Tibial nerve (tissue), 4 donors: ENCODE measurements at regions not wholly inside any gene's neighbourhood (a gene's known extent, or its start where the extent isn't known, plus 50 kb on each side); places are given as distances from the start of the nearest gene placed in this dataset.

Experiments used
- DNase-seq, 2 donors: peaks; one replicate each; pipeline ENCODE4 v3.0.0-alpha.2; 2019; ENCODE audit warnings: low spot score in 2 of 2
- H3K27ac ChIP-seq, 4 donors: fragments of 200-600 bp; sonication (generic) in 3 of 4; one replicate each; pipeline ENCODE4 v1.5.1; 2017 to 2019; ENCODE audit warnings: mild to moderate bottlenecking in 1 of 4
- H3K27me3 ChIP-seq, 2 donors: fragments of 200-600 bp; sonication (generic) in 1 of 2; one replicate each; pipeline versions ENCODE4 v1.5.1 to v1.6.0; 2017 to 2019
- H3K36me3 ChIP-seq, 3 donors: fragments of 200-600 bp; sonication (generic); one replicate each; pipeline ENCODE4 v1.5.1; 2018 to 2019
- H3K4me1 ChIP-seq, 4 donors: fragments of 200-600 bp; sonication (generic) in 3 of 4; one replicate each; pipeline ENCODE4 v1.5.1; 2017 to 2019
- H3K4me3 ChIP-seq, 4 donors: fragments of 200-600 bp; sonication (generic) in 3 of 4; one replicate each; pipeline ENCODE4 v1.5.1; 2017 to 2019; ENCODE audit warnings: mild to moderate bottlenecking in 1 of 4, moderate library complexity in 1 of 4
- H3K9me3 ChIP-seq, 4 donors: fragments of 200-600 bp; sonication (generic) in 3 of 4; one replicate each; pipeline ENCODE4 v1.5.1; 2017 to 2019
- EP300 ChIP-seq, 2 donors: sonication (generic); formaldehyde crosslinking; IDR thresholded peaks; one replicate each; pipeline ENCODE4 v1.6.1; 2017; ENCODE audit warnings: antibody characterized with exemption in 2 of 2, mild to moderate bottlenecking in 1 of 2
- POLR2A ChIP-seq, 2 donors: fragments of 450-650 bp; IDR thresholded peaks; one replicate each; pipeline ENCODE4 v1.6.1; 2017; ENCODE audit warnings: antibody characterized with exemption in 2 of 2, mild to moderate bottlenecking in 2 of 2, moderate library complexity in 2 of 2
- WGBS, 2 donors: methylation state at CpG; one replicate each; pipeline ENCODE4 v1.1.5; 2018; 5-methylcytosine and 5-hydroxymethylcytosine counted together
- TF ChIP-seq, protein P1 (sequence below), 5 experiments: fragments of 200-600 bp in 3 of 5; fragments of 450-650 bp in 2 of 5; sonication (generic) in 3 of 5; IDR thresholded peaks; one replicate each; pipeline ENCODE4 v1.5.1; 2016 to 2019; ENCODE audit warnings: antibody characterized with exemption in 5 of 5, mild to moderate bottlenecking in 3 of 5, moderate library complexity in 2 of 5

GRCh38 chr11:112481893-112482292 is 221.2 kb upstream of the PLET1 start:
- H3K4me3 ChIP-seq: no peak overlapping the region
- TF ChIP-seq POLR2A (IDR thresholded peaks at IDR 0.05) (no peak), EP300 (IDR thresholded peaks at IDR 0.05) (no peak)
- TF ChIP-seq, protein P1, sequence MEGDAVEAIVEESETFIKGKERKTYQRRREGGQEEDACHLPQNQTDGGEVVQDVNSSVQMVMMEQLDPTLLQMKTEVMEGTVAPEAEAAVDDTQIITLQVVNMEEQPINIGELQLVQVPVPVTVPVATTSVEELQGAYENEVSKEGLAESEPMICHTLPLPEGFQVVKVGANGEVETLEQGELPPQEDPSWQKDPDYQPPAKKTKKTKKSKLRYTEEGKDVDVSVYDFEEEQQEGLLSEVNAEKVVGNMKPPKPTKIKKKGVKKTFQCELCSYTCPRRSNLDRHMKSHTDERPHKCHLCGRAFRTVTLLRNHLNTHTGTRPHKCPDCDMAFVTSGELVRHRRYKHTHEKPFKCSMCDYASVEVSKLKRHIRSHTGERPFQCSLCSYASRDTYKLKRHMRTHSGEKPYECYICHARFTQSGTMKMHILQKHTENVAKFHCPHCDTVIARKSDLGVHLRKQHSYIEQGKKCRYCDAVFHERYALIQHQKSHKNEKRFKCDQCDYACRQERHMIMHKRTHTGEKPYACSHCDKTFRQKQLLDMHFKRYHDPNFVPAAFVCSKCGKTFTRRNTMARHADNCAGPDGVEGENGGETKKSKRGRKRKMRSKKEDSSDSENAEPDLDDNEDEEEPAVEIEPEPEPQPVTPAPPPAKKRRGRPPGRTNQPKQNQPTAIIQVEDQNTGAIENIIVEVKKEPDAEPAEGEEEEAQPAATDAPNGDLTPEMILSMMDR (IDR thresholded peaks at IDR 0.05): no peak
- no peak for DNase-seq
- H3K27ac ChIP-seq: no peak overlapping the region
- 57 to 70% methylated on average over 3 of the region's 3 CpGs for WGBS, 2 donors
- no peaks in the 10 kb centered on the region for H3K4me1 ChIP-seq
- no peaks in the 10 kb centered on the region for H3K27me3 ChIP-seq
- H3K9me3 ChIP-seq: peaks cover 0 to 5% (median 0%) of the 10 kb centered on the region in 4 donors
- no peaks in the 10 kb centered on the region for H3K36me3 ChIP-seq

DNA sequence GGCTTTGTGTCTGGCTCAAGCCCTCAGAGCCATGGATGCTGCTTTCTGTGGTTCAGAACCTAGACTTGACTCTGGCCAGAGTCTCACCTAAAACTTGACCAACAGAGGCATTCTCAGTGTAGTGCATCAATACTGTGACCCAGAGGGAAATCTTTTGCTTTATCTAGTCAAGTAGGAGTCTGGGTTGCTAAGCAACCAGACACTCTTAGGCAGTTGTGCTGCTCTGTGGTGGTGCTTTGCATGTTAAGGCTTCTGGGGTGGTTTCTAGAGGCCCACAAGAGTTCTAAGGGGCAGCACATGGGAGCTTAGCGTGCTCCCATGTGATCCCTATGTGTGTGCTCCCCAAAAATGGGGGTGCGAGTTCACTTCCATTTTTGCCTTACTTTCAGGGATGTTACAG is 224.6 kb upstream of the PLET1 start:
- DNase-seq: no peak
- Histone ChIP-seq H3K27ac (no peak overlapping the region), H3K4me3 (no peak overlapping the region), H3K4me1 (no peaks in the 10 kb centered on the region), H3K27me3 (no peaks in the 10 kb centered on the region), H3K36me3 (no peaks in the 10 kb centered on the region), H3K9me3 (peaks cover 0 to 5% (median 0%) of the 10 kb centered on the region in 4 donors)
- TF ChIP-seq EP300 (IDR thresholded peaks at IDR 0.05) (no peak), POLR2A (IDR thresholded peaks at IDR 0.05) (no peak)
- TF ChIP-seq, protein P1 (IDR thresholded peaks at IDR 0.05): no peak
- 78 to 79% methylated on average over 2 of the region's 2 CpGs for WGBS, 2 donors

- DNase-seq: no peak
- TF ChIP-seq, protein P1 (IDR thresholded peaks at IDR 0.05): no peak
- TF ChIP-seq EP300 (IDR thresholded peaks at IDR 0.05) (no peak), POLR2A (IDR thresholded peaks at IDR 0.05) (no peak)
- Histone ChIP-seq H3K36me3 (no peaks in the 10 kb centered on the region), H3K27me3 (no peaks in the 10 kb centered on the region), H3K4me1 (no peaks in the 10 kb centered on the region), H3K4me3 (no peak overlapping the region), H3K9me3 (no peaks in the 10 kb centered on the region), H3K27ac (no peak overlapping the region)
- WGBS, 2 donors: 90 to 94% methylated on average over 1 of the region's 1 CpG
Measured at GRCh38 chr11:112497826-112498225, 237.2 kb upstream of the PLET1 start.

DNA sequence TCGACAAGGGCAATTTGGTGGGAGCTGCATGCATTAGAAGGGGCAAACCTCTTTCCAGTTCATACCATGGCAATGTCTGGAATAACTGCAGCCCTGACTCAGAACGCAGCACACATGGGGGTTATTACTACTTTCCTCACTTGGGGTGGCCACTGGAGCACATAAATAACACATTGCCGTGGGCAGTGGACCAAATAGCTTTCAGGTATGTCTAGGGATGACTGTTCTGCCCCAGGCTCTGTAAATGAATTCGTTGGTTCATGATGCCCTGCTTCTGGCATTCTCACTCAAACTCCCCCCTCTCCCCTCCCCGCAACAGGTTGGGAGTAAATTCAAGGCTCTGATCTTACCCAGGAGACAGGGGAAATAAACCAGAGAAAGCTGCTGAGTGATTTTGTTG is 238.0 kb upstream of the PLET1 start:
- TF ChIP-seq EP300 (IDR thresholded peaks at IDR 0.05): no peak
- TF ChIP-seq, protein P1 (IDR thresholded peaks at IDR 0.05): no peak
- DNase-seq: no peak
- WGBS, 2 donors: 62 to 68% methylated on average over 5 of the region's 5 CpGs

DNA sequence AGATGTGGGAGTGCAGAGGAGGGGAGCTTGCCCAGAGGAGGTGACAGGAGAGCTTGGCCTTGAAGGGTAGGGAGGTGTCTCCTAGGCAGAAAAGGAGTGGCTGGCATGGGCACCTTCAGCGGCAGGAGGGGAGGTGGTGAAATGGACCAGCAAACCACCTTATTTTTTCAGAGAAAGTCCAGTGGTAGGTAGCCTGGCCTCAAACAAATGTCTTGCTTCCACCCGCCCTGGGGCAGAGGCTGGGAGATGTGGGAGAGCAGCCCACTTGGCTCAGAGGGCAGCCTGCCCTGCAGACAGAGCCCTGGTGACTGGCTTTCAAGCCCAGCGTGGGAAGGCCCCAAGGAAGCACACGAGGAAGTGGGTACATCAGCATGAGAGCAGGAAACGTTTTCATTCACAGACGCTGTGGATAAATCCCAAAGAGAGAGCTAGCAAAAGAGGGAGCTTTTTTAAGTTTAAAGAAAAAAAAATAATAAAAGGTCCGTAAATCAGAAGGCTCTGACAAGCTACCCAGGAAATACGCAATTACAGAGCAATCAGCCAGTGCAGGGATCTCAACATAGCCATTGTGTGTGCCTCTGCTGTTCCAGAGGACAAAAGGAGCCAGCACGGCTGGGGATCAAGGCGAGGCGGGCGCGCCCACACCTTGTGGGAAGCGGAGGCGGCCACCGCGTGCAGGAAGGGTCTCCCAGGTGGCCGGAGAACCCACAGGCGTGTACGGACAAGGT is 238.7 kb upstream of the PLET1 start:
- H3K4me1 ChIP-seq: no peaks in the 10 kb centered on the region
- H3K27me3 ChIP-seq: no peaks in the 10 kb centered on the region
- 40 to 46% methylated on average over 20 of the region's 20 CpGs for WGBS, 2 donors
- TF ChIP-seq POLR2A (IDR thresholded peaks at IDR 0.05) (no peak), EP300 (IDR thresholded peaks at IDR 0.05) (no peak)
- TF ChIP-seq, protein P1 (IDR thresholded peaks at IDR 0.05): no peak
- no peak overlapping the region for H3K4me3 ChIP-seq
- H3K9me3 ChIP-seq: no peaks in the 10 kb centered on the region
- H3K36me3 ChIP-seq: no peaks in the 10 kb centered on the region
- no peak for DNase-seq
- no peak overlapping the region for H3K27ac ChIP-seq

More for the DNA sequence above, 238.0 kb upstream of the PLET1 start:
- Histone ChIP-seq H3K27me3 (no peaks in the 10 kb centered on the region), H3K4me1 (no peaks in the 10 kb centered on the region), H3K9me3 (no peaks in the 10 kb centered on the region), H3K36me3 (no peaks in the 10 kb centered on the region), H3K27ac (no peak overlapping the region), H3K4me3 (no peak overlapping the region)
